Cerebellar cortex (tissue), 1 donor: ENCODE measurements at regions not wholly inside any gene's neighbourhood (a gene's known extent, or its start where the extent isn't known, plus 50 kb on each side); places are given as distances from the start of the nearest gene placed in this dataset.

ENCODE experiments used
- DNase-seq: peaks from one replicate; pipeline ENCODE4 v3.0.0-alpha.2; 2015; ENCODE audit warnings: low spot score

GRCh38 chr22:48836673-48837340, 990.9 kb downstream of the BRD1 start:
- no peak for DNase-seq

GRCh38 chr22:48835857-48836672, 991.6 kb downstream of the BRD1 start:
- DNase-seq: no peak

- no peak for DNase-seq
These were observed 992.3 kb downstream of the BRD1 start for GRCh38 chr22:48835364-48835763.

GRCh38 chr22:48834404-48834803, 993.3 kb downstream of the BRD1 start:
- no peak for DNase-seq

GRCh38 chr22:48832592-48832991, 995.1 kb downstream of the BRD1 start:
- DNase-seq: no peak

- DNase-seq: no peak
These were observed 997.8 kb downstream of the BRD1 start for GRCh38 chr22:48829908-48830307.

- no peak for DNase-seq
These were observed 999.0 kb downstream of the BRD1 start for GRCh38 chr22:48828688-48829087.

- DNase-seq: no peak
These were observed 999.6 kb downstream of the BRD1 start for GRCh38 chr22:48827904-48828555.

- DNase-seq: no peak
These were observed 1000.3 kb downstream of the BRD1 start for GRCh38 chr22:48827268-48827846.

- DNase-seq: no peak
These were observed 1001.1 kb downstream of the BRD1 start for GRCh38 chr22:48826546-48826945.

- DNase-seq: no peak
These were observed 1001.7 kb downstream of the BRD1 start for GRCh38 chr22:48825802-48826520.

GRCh38 chr22:48824712-48825651, 1002.7 kb downstream of the BRD1 start:
- no peak for DNase-seq

GRCh38 chr22:48823941-48824340, 1003.7 kb downstream of the BRD1 start:
- no peak for DNase-seq

- no peak for DNase-seq
These were observed 1005.1 kb downstream of the BRD1 start for GRCh38 chr22:48822278-48823233.

GRCh38 chr22:48821727-48822126, 1005.9 kb downstream of the BRD1 start:
- no peak for DNase-seq

- DNase-seq: no peak
These were observed 1006.4 kb downstream of the BRD1 start for GRCh38 chr22:48821346-48821690.

- DNase-seq: no peak
These were observed 1007.0 kb downstream of the BRD1 start for GRCh38 chr22:48820481-48821345.

- no peak for DNase-seq
These were observed 1007.7 kb downstream of the BRD1 start for GRCh38 chr22:48819961-48820360.

- DNase-seq: no peak
These were observed 1008.4 kb downstream of the BRD1 start for GRCh38 chr22:48819232-48819631.
